NCI-H345 treated with DMSO at 0.1 percent for 48 hours (cell line): ENCODE measurements at regions not wholly inside any gene's neighbourhood (a gene's known extent, or its start where the extent isn't known, plus 50 kb on each side); places are given as distances from the start of the nearest gene placed in this dataset.

Source experiments
- DNase-seq: peaks from one replicate; lab custom pipeline; 2025; ENCODE audit not compliant: unreplicated experiment; lab: John Stamatoyannopoulos, UW

DNA sequence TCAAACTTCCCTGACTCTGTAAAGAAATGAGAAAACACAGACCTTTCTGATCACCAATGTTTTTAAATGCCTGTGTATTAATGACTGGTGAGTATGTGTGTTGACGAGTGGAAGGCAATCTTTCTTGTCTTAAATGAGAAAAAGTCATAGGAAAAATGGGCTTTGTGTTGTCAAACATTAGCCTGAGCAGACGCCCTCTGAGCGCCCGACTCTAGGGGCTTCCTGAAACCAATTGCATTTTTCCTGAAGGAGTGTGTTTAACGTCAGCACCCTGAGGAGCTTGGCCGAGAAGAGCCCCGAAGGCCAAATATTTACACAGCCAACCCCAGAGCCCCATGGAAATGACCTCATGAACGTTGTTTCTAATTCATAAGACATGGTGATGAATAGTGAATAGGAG lies 154.3 kb downstream of the PHF2 start:
- DNase-seq, result no peak

DNA sequence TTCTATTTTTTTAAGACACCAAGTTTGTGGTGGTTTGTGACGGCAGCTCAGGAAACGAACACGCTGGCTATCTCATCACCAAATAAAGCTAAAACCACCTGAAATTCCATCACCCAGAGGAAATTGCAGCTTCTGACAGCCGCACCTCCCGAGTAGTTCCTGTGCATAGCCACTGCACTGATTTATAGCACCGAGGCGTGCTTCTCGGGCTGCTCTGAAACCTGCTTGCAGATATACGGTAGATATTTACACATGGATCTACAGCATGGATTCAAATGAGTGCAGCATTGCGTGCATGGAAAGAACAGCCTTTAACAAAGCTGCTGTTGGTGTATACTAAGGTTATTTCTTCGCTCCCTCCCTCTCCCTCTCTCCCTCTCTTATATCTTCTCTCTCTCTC lies 153.8 kb downstream of the PHF2 start:
- no peak for DNase-seq
